ENCODE measurements at regions not wholly inside any gene's neighbourhood (a gene's known extent, or its start where the extent isn't known, plus 50 kb on each side); places are given as distances from the start of the nearest gene placed in this dataset.

DNA sequence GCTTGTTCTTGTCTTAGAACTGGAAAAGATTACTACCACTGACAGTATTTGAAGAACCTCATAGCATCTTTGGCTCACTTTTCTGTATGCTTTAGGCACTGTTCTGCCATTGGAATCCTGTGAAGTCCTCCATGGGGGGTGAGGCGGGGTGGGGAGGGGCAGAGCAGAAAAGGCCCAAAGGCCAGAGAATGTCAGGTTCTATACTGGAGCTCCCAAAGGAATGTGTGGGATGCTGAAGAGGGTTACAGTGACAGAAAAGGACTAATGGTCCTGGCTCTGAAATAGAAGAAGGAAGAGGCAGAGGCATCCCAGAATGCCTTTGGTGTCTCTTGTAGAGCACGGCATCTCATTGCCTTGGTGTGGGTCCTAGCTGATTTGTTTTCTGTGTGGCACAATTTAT, 141.9 kb downstream of the HAUS1 start:
- TF ChIP-seq, protein P1, sequence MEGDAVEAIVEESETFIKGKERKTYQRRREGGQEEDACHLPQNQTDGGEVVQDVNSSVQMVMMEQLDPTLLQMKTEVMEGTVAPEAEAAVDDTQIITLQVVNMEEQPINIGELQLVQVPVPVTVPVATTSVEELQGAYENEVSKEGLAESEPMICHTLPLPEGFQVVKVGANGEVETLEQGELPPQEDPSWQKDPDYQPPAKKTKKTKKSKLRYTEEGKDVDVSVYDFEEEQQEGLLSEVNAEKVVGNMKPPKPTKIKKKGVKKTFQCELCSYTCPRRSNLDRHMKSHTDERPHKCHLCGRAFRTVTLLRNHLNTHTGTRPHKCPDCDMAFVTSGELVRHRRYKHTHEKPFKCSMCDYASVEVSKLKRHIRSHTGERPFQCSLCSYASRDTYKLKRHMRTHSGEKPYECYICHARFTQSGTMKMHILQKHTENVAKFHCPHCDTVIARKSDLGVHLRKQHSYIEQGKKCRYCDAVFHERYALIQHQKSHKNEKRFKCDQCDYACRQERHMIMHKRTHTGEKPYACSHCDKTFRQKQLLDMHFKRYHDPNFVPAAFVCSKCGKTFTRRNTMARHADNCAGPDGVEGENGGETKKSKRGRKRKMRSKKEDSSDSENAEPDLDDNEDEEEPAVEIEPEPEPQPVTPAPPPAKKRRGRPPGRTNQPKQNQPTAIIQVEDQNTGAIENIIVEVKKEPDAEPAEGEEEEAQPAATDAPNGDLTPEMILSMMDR (conservative IDR thresholded peaks at IDR 0.05; ENCODE audit: low read depth, low read length): no peak
- TF ChIP-seq EZH2 (IDR thresholded peaks at IDR 0.05; ENCODE audit: borderline replicate concordance, low read depth, low read length, poor library complexity, severe bottlenecking): no peak

Data from A673 (cell line).